NCI-H2081 treated with DMSO at 0.1 percent for 48 hours (cell line): ENCODE measurements at regions not wholly inside any gene's neighbourhood (a gene's known extent, or its start where the extent isn't known, plus 50 kb on each side); places are given as distances from the start of the nearest gene placed in this dataset.

Experiments
- DNase-seq: peaks from one replicate; lab custom pipeline; 2025; lab: John Stamatoyannopoulos, UW

DNA sequence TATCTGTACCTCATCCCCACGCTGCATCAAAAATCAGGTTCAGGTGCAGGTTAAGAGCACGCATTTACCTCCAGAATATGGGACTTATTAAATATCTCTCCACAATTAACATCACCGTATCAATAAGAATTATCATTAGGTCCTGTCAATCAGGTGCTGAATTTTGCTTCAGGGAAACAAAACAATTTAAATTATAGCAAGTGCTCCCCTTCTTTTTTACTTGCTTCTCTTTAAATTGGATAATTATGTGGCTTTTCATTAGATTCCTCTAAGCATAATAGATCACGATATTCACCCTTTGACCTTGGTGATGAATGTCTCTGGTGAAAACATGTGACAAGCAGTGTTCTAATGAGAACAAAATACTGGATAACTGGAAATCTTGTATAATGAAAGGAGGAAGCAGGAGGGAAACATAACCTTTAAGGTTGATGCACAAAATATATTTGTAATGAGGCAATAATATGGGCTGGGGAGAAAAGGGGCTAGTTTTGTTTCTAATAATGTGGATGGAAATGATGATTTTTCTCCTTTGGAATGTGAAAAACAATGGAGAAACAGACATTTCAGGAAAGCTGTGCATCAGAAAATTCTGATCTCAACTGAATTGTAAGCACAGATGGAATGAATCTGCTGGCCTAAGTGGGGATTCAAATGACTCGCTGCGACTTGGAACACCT, 166.9 kb downstream of the SNX10 start:
- no peak for DNase-seq

- no peak for DNase-seq
These were observed 168.0 kb downstream of the SNX10 start for GRCh38 chr7:26459540-26460193.

- DNase-seq, result no peak
These were observed 168.9 kb downstream of the SNX10 start for GRCh38 chr7:26460351-26461085.

- no peak for DNase-seq
These were observed 169.9 kb downstream of the SNX10 start for GRCh38 chr7:26461518-26461917.

- no peak for DNase-seq
These were observed 174.3 kb downstream of the SNX10 start for GRCh38 chr7:26466007-26466406.

GRCh38 chr7:26467104-26467503, 175.4 kb downstream of the SNX10 start:
- no peak for DNase-seq

DNA sequence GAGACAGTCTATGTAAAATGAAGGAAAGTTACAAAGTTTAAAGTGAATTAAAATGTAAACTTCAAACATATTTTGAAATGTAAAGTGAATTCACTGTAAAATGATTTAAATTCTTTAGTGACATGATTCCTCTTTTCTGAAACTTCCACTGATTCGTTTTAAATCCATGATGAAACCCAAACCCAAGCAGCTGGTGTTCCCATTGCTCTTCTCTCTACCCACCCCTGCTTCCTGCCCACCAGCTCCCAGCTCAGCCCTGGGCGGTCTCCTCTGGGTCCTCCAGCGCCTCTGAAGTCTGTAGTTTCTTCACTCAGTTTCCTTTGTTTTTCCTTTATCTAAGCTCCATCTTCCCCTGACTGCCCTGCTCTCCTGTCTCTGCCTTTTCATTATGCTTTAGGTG, 175.9 kb downstream of the SNX10 start:
- DNase-seq, result no peak

- DNase-seq, result no peak
These were observed 177.0 kb downstream of the SNX10 start for GRCh38 chr7:26468625-26469024.

DNA sequence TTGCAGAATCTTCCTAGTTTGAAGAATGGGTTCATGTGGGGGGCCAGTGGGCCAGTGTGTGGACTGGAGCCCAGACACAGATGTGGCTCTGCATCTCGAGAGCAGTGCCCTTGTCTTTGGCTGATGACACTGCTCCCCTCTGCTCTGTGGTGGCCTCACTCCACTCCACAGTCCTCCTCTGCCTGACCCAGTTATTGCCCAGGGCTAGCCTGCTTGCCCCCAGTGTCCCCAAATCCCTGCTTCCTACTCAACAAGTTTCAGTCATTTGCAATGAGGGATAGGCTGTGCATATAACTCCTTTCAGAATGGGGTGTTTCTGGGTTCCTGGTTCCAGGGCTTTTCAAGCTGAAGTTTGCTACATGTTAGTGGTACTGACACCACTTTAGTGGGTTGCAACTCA, 177.5 kb downstream of the SNX10 start:
- no peak for DNase-seq

DNA sequence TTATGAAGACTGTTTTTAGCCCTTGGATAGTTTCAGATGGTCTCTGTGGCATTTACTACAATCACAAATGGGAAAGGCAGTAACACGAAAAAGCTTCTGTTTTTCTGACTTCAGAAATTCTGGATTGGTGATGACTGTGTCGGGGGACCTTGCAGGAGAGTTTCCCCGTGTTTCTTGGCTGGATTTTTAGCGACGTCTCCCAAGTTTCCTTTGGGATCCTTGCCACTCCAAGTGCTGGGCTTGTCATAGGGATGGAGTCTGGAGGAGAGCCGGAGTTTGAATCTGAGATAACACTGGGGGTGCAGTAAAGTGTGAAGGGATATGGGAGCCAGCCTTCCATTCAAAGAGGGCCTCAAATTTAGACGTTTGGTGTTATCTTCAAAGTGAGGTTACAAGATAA, 179.0 kb downstream of the SNX10 start:
- no peak for DNase-seq

- no peak for DNase-seq
These were observed 179.8 kb downstream of the SNX10 start for GRCh38 chr7:26471306-26472075.

DNA sequence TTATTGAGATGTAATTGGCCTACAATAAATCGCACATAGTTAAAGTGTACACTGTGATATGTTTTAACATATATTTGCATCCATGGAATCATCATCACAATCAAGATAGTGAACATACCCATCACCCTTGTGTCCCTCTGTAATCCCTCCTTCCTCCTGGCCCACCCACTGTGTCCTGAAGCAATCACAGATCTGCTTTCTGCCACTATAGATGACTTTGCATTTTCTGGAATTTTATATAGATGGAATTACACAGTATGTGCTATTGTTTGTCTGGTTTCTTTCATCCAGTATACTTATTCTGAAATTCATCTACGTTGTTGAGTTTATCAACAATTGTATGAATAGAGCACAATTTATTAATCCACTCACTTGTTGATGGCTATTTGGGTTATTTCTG, 181.3 kb downstream of the SNX10 start:
- DNase-seq, result no peak

GRCh38 chr7:26476271-26476670, 184.6 kb downstream of the SNX10 start:
- DNase-seq, result no peak

DNA sequence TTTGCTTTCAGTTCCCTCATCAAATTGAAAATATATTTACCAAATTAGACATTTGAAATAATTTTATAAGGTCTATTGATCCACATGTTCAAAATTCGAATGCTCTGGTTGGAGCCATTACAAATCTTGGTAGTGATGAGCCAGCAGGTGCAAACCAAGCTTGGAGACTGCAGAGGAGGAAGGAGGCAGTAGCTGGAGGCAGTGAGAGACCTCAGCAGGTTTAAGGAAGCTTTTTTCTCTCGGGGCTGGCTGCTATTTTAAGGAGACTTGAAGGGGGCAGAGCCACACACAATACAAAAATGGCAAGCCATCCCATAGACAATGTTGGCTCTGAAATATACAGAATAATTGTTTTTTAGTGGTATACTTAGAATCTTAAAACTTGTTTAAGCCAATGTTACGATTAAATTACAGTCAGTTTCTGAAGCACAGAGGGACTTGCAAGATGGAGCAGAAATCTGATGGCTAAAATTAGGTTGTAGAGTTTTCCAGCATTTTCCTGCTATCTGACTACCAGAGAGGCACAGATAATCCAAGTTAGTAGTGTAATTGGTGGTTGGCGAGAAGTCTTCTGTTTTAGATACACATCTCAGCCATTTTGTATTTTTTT, 185.8 kb downstream of the SNX10 start:
- DNase-seq, result no peak

- DNase-seq, result no peak
These were observed 186.9 kb downstream of the SNX10 start for GRCh38 chr7:26478550-26478949.

DNA sequence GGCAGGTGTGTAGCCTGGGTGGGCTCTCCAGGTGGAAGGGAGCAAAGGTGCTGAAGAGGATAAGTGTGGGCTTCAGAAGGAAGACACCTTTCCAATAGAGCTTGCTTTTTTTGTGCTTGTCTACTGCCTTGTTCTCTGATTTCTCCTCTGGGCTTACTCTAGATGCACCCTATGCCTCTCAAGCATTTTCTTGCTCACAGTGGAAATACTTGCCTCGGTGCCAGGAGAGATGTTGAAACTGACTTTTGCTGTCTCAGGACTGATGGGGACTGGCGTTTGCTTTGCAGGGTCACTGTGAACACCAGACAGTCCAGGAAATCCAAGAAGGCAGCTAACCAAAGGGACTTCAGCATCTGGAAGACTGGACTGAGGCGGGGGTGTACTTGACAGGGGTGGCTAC, 187.9 kb downstream of the SNX10 start:
- DNase-seq, result no peak

GRCh38 chr7:26480156-26480555, 188.5 kb downstream of the SNX10 start:
- no peak for DNase-seq

GRCh38 chr7:26482927-26483326, 191.3 kb downstream of the SNX10 start:
- DNase-seq, result no peak

DNA sequence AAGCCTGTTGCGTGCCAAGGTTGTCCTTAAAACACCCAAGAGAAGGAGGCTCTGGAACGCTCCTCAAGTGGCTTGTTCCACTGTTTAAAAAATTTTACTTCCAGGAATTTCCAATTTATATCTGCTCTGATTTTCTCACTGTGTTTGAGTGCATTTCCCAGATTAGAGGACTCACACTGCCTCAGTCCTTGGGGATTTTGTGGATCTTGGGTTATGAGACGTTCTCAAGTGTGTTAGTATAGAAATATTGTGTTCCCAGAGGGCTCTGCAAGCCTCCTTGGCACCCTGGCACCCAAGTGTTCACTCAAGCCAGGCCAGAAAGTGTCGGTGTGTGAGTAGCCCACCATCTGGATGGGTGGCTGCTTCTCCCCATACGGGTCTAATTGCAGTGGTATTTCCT, 192.2 kb downstream of the SNX10 start:
- no peak for DNase-seq

DNA sequence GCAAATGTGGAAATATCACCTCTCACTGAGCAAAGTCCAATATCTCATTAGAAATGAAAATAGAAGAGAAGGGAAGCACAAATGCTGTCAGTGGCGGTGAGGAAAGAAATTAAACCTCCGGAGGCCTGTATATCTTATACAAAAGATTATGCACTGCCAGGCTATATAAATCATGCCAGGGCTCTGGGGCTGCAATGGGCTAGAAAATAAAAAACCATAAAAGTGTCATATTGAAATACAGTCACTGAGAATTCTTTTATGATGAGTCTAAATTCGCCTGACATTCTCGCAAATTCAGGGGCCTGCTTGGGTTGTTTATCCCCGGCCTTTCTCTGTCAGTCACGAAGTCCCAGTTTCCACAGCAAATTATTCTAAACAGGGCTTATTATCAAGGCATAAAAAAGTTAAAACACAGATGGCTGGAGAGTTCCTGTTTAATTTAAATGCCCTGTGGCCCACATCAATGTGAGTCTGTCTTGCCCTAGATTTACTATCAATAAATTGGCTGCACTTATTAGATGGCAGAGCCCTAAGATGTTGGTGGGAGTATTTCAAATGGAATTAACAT, 193.8 kb downstream of the SNX10 start:
- DNase-seq, result no peak

DNA sequence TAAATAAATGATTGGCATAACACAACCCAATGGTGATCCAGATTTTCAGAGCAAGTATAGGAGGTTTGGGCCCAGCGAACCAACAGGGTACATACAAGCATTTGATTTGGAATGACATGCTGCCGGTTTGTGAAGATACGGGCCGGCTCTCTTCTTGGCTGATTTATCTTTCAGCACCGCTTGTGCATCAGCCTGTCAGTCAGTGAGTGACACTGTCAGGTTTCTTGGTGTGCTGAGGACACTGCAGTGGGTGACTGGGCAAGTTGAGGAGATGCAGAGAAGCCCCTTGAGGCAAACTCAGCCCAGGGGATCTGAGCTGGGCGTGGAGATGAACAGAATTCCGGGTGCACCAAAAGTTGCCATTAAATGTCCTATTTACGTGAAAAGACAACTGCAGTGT, 194.5 kb downstream of the SNX10 start:
- no peak for DNase-seq
